GM12891 (cell line): ENCODE measurements at regions not wholly inside any gene's neighbourhood (a gene's known extent, or its start where the extent isn't known, plus 50 kb on each side); places are given as distances from the start of the nearest gene placed in this dataset.

Experiments
- DNase-seq: peaks from one replicate; pipeline ENCODE4 v3.0.0; 2011; ENCODE audit warnings: low spot score; ENCODE audit not compliant: insufficient read length
- FAIRE-seq: peaks from 2 replicates; lab custom pipeline; 2011; peaks lifted over from hg19 to GRCh38; lab: Jason Lieb, UNC
- PAX5 ChIP-seq: IDR thresholded peaks from 2 replicates; pipeline ENCODE4 v1.6.1; 2011; ENCODE audit warnings: low read length, moderate library complexity, mild to moderate bottlenecking; ENCODE audit not compliant: insufficient read depth, severe bottlenecking
- POLR2A ChIP-seq: IDR thresholded peaks from 2 replicates; pipeline ENCODE4 v1.6.1; 2011; ENCODE audit warnings: low read depth, low read length, control low read depth
- POLR2AphosphoS5 ChIP-seq: IDR thresholded peaks from 2 replicates; pipeline ENCODE4 v1.6.1; 2011; ENCODE audit warnings: low read depth, low read length, control low read depth
- POU2F2 ChIP-seq: IDR thresholded peaks from 2 replicates; pipeline ENCODE4 v1.6.1; 2011; ENCODE audit warnings: low read depth, mild to moderate bottlenecking, control low read depth, low read length, moderate library complexity
- SPI1 ChIP-seq: IDR thresholded peaks from 2 replicates; pipeline ENCODE4 v1.6.1; 2011; ENCODE audit warnings: low read depth, low read length, control low read depth
- TAF1 ChIP-seq: IDR thresholded peaks from 2 replicates; pipeline ENCODE4 v1.6.1; 2011; ENCODE audit warnings: low read depth, low read length, control low read depth

DNA sequence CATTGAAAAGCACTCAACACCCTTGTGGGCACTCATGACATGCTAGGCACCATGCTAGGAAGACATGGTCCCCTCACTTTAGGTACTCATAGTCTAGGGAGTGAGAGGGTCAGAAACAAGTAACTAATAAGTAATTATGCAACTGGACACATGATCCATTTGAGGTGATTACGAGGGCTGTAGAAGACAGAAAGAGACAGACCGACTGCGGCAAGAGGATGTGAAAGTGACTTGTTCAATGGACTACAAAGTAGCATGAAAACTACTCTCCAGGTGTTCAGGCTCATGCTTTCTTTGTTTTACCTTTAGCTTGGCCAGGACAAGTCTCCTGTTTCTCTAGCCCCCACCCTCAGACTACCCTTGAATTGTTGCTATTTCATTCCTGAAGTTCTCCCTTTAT, 310.8 kb upstream of the SORL1-AS1 start:
- FAIRE-seq (peak; percentile 92), DNase-seq (peak; percentile 47)
- TF ChIP-seq POLR2AphosphoS5 (no peak), SPI1 (peak; percentile 94), PAX5 (no peak), TAF1 (no peak), POLR2A (no peak), POU2F2 (0 out of 2 replicates have a peak, but pooled peaks have one; percentile 21)

DNA sequence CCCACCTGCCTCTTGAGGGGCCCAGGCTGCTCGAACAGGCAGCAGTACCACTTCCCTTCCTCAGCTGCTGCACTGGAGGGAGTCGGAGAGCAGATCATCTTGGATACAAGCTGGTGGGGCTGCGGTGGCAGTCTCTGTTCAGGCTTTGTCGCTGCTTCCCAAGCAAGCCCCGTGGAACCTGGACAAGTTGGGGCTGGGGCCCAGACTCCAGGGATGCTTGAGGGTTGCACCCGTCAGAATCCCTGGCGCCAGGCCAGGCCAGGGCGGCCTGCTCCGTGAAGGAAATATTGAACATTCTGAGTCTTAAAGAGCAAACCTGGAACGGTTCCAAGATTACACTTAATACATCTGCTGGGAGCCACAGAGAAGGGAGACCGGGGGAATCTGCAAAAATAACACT, 310.1 kb upstream of the SORL1-AS1 start:
- FAIRE-seq (no peak), DNase-seq (no peak)
- TF ChIP-seq SPI1 (no peak), POU2F2 (no peak), POLR2AphosphoS5 (no peak), POLR2A (no peak), TAF1 (no peak), PAX5 (no peak)

DNA sequence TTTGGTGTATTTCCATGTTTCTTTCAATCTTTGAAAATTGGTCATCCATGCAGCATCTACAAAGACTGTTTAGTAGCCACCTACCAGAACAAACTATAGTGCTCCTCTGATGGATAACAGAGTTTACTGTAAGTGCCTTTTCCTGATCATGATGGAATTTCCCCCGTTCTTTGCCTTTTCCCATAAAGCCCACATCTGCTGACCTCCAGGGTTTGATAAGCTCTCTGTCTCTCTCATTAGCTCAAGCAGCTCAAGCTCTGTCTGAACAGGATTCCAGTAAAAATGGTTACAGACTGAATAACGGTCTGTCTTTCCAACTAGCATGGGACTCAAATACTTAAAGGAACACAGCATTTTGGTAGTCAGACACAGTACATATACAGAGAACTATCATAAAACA, 308.4 kb upstream of the SORL1-AS1 start:
- FAIRE-seq, result no peak
- TF ChIP-seq POU2F2 (no peak), POLR2AphosphoS5 (no peak), SPI1 (no peak), POLR2A (no peak), PAX5 (no peak), TAF1 (no peak)
- no peak for DNase-seq

DNA sequence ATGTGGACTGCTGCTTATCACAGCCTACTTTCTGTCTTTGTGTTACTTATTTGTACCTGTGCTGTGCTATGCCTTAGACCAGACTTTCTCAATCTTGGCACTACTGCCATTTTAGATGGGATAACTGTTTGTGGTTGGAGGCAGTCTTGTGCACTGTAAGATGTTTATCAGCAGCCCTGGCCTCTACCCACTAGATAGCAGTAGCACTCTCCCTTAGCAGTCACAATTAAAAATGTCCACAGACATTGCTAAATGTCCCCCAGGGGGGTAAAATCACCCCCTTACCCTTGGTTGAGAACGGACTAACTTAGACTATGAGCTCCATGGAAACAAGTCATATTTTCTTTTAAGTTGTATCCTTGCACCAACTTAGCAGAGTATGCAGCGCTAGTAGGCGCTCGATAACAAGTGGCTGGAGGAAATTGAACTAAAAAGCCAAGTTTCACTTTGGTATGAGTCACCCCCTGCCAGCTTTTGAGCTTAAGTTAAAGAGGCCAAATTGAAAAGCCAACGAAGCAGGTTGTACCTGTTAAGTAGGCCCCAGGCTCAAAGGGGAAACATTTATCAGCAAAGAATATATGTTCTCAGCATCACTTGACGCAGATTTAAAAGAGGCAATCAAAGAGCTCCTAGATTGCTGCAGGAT, 304.8 kb upstream of the SORL1-AS1 start:
- DNase-seq, result no peak
- TF ChIP-seq POLR2AphosphoS5 (no peak), PAX5 (no peak), SPI1 (no peak), POU2F2 (no peak), TAF1 (no peak), POLR2A (no peak)
- FAIRE-seq, result no peak

DNA sequence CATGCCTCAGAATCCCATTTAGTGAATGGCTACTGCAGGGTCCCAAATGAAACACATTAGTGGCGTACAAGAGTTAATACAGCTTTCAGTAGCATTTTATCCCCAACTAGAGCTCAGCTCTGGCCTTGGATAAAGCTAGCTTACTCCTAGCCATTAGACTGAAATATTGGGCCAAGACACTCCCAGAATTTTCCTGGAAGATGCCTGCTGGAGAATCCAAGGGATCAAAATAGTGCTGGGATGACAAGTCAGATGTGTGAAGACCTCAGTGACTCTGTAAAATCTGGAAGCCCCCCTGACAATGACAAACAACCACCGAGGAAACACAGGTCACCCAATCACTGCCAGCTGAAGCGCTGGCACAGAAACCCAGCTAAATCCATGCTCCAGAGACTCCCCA, 303.1 kb upstream of the SORL1-AS1 start:
- no peak for DNase-seq
- TF ChIP-seq TAF1, result no peak
- TF ChIP-seq POLR2A, result no peak
- TF ChIP-seq SPI1, result no peak
- no peak for FAIRE-seq

DNA sequence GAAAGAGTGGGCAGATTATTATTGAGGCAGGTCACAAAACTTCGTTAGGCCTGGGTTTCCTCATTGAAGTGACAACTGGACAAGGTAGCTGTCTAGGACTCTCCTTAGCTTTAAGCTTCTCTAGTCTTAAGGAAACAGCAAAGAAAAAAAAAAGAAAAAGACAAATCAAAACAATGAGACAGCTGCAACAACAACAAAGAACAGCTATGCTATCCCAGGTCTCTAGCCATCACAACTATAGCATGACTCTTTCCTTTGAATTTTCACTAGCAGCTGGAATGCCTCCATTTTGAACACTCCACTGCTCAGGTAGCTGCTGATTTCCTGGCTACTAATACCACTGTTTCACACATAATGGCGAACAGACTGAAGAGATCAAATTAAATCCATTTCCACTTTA, 302.4 kb upstream of the SORL1-AS1 start:
- no peak for DNase-seq
- TF ChIP-seq PAX5 (no peak), SPI1 (no peak), TAF1 (no peak), POLR2AphosphoS5 (no peak), POLR2A (no peak), POU2F2 (no peak)
- FAIRE-seq, result no peak

DNA sequence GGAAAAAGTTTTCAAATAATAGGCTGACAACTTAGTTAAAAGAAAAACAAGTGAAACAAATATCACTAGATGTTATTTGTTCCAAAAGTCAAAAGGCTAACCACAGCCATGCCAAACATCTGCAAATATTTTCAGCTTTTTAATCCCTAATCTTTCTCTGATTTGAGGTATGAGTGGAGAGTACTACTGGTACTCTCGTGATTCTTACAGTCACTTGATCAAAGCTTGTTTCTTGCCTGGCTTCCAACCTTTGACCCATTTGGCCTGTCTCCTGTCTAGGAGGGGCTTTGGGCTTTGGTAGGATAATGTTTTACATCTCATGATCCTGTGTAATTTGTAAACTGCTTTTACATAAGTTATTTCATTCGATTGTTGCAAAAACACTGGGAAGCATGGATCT, 301.8 kb upstream of the SORL1-AS1 start:
- TF ChIP-seq TAF1 (no peak), POLR2AphosphoS5 (no peak), POLR2A (no peak), PAX5 (no peak), POU2F2 (no peak), SPI1 (no peak)
- FAIRE-seq (no peak), DNase-seq (no peak)

DNA sequence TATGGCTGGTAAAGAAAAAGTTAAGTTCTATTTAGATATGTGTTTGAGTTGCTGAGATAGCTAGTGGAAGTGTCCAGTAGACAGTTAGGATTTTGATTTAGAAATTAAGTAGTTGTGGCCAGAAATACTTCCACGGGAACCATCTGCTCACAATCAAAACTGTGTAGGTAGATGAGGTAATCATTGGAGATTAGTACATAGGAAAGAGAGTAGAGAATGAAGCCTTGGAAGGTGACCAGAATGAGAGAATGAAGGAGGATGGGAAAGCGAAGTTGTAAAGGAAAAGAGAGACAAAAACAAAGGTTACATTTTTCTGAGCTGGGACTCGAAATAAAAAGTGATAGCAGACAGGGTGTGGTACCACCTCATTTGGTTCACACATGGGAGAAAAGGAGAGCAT, 296.9 kb upstream of the SORL1-AS1 start:
- no peak for DNase-seq
- TF ChIP-seq TAF1 (no peak), PAX5 (no peak), SPI1 (no peak), POU2F2 (no peak)
- FAIRE-seq, result no peak

DNA sequence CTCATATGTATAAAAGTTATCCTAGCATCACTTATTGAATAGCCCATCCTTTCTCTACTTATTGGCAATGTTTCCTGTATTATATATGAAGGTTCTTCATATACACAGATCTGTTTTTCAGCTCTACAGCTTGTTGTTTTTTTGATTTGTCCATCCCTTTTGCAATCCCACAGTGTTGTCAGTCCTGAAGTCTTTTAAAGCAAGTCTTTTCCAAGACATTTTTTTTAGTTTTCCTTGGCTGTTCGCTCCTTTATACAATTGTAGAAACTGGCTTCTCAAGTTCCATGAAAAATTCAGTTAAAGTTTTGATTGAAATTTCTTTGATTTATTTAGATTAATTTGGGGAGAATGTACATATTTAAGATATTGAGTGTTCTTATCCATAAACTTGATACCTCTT, 295.3 kb upstream of the SORL1-AS1 start:
- FAIRE-seq (no peak), DNase-seq (no peak)

DNA sequence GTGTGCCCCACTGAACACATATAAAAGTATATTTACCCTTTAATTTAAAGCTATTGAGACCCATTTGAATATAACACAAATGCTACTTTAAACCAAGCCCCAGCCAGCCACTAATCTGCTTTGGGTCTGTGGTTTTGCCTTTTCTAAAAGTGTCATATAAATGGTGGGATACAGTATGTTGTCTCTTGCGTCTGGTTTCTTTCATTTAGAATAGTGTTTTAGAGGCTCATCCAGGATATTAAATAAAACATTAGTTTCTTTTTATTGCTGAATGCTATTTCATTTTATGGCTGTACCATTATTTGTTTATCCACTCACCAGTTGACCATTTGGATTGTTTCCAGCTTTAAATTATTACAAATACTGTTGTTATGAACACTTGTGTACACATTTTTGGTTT, 290.5 kb upstream of the SORL1-AS1 start:
- DNase-seq, result no peak
- no peak for TF ChIP-seq PAX5
- TF ChIP-seq TAF1, result no peak
- no peak for TF ChIP-seq POLR2AphosphoS5
- FAIRE-seq, result no peak

More for the DNA sequence above, 295.3 kb upstream of the SORL1-AS1 start:
- TF ChIP-seq SPI1 (no peak), POLR2A (no peak), POLR2AphosphoS5 (no peak), PAX5 (no peak), TAF1 (no peak), POU2F2 (no peak)

DNA sequence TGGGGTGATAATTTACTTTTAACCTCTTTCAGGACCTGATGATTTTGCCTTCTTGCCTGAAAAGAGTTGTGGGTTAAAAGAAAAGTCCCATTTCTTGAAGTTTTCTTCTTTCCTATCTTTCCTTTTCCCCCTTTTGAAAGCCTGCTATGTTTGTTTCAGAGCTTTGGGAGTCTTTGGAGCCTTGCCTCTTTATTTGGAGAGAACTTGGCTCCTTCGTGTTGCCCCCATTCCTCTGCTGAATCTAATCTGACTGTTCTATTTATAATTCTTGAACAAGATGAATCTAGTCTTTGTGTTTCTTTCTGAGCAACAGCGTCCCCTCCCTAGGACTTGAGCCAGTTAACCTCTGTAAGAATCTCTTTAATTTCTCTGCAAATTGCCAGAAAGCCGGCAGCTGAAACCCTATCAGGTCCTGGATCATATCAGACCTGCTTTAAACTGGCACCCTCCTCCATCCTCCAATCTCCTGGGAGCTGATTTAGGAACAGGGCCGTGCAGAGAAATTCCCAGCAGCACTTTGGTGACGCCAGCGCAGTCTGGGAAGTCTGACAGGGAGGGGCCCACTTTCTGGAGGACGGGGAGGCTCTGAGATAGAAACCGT, 289.1 kb upstream of the SORL1-AS1 start:
- TF ChIP-seq PAX5 (no peak), SPI1 (no peak), POU2F2 (no peak), POLR2AphosphoS5 (no peak), POLR2A (no peak), TAF1 (no peak)
- no peak for DNase-seq
- no peak for FAIRE-seq
